H1 (cell line): ENCODE measurements at regions not wholly inside any gene's neighbourhood (a gene's known extent, or its start where the extent isn't known, plus 50 kb on each side); places are given as distances from the start of the nearest gene placed in this dataset.

ENCODE experiments used
- POLR2A ChIP-seq, 2 experiments: IDR thresholded peaks; 1 replicate in 1 of 2; 2 replicates in 1 of 2; pipeline ENCODE4 v1.6.1; 2011; ENCODE audit warnings: low read depth in 2 of 2, low read length in 2 of 2, mild to moderate bottlenecking in 2 of 2; ENCODE audit errors: control extremely low read depth in 1 of 2
- TF ChIP-seq, protein P1 (sequence below), 3 experiments: IDR thresholded peaks; 1 replicate in 2 of 3; 2 replicates in 1 of 3; pipeline versions ENCODE4 v1.5.1 to v1.6.1; 2011; ENCODE audit warnings: low read length in 3 of 3, mild to moderate bottlenecking in 3 of 3, inconsistent platforms in 2 of 3, low read depth in 1 of 3, moderate library complexity in 1 of 3; ENCODE audit not compliant: insufficient read depth in 1 of 3; ENCODE audit errors: control extremely low read depth in 1 of 3

DNA sequence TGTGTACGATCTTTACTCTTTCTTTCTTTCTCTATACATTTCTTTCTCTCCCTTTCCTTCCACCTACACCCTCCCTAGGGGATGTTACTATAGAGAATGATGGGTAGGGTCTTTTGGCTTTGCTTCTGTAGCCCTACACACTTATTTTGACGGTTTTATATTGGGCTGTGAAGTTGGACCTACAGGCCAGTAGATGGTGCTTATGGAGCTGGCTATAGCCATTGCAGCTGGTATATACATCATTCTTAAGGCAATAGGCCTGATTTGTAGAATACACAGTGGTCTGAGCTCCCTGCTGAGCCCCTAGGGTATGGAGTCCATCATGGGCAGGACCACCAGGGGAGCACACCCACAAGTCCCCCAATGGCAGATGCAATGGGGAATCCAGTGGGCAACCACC lies 1869.7 kb downstream of the STIM2 start:
- TF ChIP-seq, protein P1, sequence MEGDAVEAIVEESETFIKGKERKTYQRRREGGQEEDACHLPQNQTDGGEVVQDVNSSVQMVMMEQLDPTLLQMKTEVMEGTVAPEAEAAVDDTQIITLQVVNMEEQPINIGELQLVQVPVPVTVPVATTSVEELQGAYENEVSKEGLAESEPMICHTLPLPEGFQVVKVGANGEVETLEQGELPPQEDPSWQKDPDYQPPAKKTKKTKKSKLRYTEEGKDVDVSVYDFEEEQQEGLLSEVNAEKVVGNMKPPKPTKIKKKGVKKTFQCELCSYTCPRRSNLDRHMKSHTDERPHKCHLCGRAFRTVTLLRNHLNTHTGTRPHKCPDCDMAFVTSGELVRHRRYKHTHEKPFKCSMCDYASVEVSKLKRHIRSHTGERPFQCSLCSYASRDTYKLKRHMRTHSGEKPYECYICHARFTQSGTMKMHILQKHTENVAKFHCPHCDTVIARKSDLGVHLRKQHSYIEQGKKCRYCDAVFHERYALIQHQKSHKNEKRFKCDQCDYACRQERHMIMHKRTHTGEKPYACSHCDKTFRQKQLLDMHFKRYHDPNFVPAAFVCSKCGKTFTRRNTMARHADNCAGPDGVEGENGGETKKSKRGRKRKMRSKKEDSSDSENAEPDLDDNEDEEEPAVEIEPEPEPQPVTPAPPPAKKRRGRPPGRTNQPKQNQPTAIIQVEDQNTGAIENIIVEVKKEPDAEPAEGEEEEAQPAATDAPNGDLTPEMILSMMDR (IDR thresholded peaks at IDR 0.05; ENCODE audit: control extremely low read depth in 1 of 3, insufficient read depth in 1 of 3, low read depth in 1 of 3, low read length in 3 of 3) = no peak
- no peak for TF ChIP-seq POLR2A (IDR thresholded peaks at IDR 0.05; ENCODE audit: control extremely low read depth in 1 of 2, low read depth in 2 of 2, low read length in 2 of 2)
